HG03432 (cell line): ENCODE measurements at regions not wholly inside any gene's neighbourhood (a gene's known extent, or its start where the extent isn't known, plus 50 kb on each side); places are given as distances from the start of the nearest gene placed in this dataset.
"Not testable (repeated sequence)": the region's sequence is repeated elsewhere in the genome, so short reads cannot be mapped to it uniquely, and the experiment has no call there.

Experiments used
- ATAC-seq: cut with Tn5 transposase; IDR thresholded peaks from one replicate; pipeline ENCODE4 v1.9.1; 2021; ENCODE audit warnings: mild to moderate bottlenecking, moderate library complexity; ENCODE audit not compliant: unreplicated experiment

GRCh38 chr12:102344691-102345090, 135.7 kb downstream of the IGF1 start:
- no peak for ATAC-seq

- ATAC-seq: no peak
These were observed 136.8 kb downstream of the IGF1 start for GRCh38 chr12:102343361-102344121.

- ATAC-seq: no peak
These were observed 137.9 kb downstream of the IGF1 start for GRCh38 chr12:102342281-102343006.

- ATAC-seq: no peak
These were observed 137.1 kb upstream of the PMCH start for GRCh38 chr12:102334765-102335164.

GRCh38 chr12:102331419-102331818, 133.8 kb upstream of the PMCH start:
- ATAC-seq: no peak

- no peak for ATAC-seq
These were observed 132.2 kb upstream of the PMCH start for GRCh38 chr12:102329883-102330282.

- no peak for ATAC-seq
These were observed 129.3 kb upstream of the PMCH start for GRCh38 chr12:102326982-102327381.

GRCh38 chr12:102325108-102325507, 127.5 kb upstream of the PMCH start:
- ATAC-seq: not testable (repeated sequence)

GRCh38 chr12:102323799-102324198, 126.2 kb upstream of the PMCH start:
- no peak for ATAC-seq

- ATAC-seq: no peak
These were observed 124.6 kb upstream of the PMCH start for GRCh38 chr12:102322254-102322653.

GRCh38 chr12:102321305-102322082, 123.9 kb upstream of the PMCH start:
- no peak for ATAC-seq

GRCh38 chr12:102317155-102317554, 119.5 kb upstream of the PMCH start:
- no peak for ATAC-seq

GRCh38 chr12:102316723-102317122, 119.1 kb upstream of the PMCH start:
- no peak for ATAC-seq

GRCh38 chr12:102314821-102315220, 117.2 kb upstream of the PMCH start:
- ATAC-seq: no peak

GRCh38 chr12:102313116-102313971, 115.7 kb upstream of the PMCH start:
- not testable (repeated sequence) for ATAC-seq

- ATAC-seq: no peak
These were observed 107.9 kb upstream of the PMCH start for GRCh38 chr12:102305486-102305885.

- ATAC-seq: not testable (repeated sequence)
These were observed 107.0 kb upstream of the PMCH start for GRCh38 chr12:102304667-102305066.

GRCh38 chr12:102302553-102302952, 104.9 kb upstream of the PMCH start:
- ATAC-seq: no peak

GRCh38 chr12:102301547-102301946, 103.9 kb upstream of the PMCH start:
- ATAC-seq: no peak

- ATAC-seq: peak; percentile 90
These were observed 103.3 kb upstream of the PMCH start for GRCh38 chr12:102300824-102301461.
